ENCODE measurements at regions not wholly inside any gene's neighbourhood (a gene's known extent, or its start where the extent isn't known, plus 50 kb on each side); places are given as distances from the start of the nearest gene placed in this dataset.

GRCh38 chr11:134799386-134799785 lies 387.3 kb upstream of the B3GAT1 start:
- TF ChIP-seq, protein P1, sequence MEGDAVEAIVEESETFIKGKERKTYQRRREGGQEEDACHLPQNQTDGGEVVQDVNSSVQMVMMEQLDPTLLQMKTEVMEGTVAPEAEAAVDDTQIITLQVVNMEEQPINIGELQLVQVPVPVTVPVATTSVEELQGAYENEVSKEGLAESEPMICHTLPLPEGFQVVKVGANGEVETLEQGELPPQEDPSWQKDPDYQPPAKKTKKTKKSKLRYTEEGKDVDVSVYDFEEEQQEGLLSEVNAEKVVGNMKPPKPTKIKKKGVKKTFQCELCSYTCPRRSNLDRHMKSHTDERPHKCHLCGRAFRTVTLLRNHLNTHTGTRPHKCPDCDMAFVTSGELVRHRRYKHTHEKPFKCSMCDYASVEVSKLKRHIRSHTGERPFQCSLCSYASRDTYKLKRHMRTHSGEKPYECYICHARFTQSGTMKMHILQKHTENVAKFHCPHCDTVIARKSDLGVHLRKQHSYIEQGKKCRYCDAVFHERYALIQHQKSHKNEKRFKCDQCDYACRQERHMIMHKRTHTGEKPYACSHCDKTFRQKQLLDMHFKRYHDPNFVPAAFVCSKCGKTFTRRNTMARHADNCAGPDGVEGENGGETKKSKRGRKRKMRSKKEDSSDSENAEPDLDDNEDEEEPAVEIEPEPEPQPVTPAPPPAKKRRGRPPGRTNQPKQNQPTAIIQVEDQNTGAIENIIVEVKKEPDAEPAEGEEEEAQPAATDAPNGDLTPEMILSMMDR (IDR thresholded peaks at IDR 0.05), result no peak
- TF ChIP-seq EP300 (IDR thresholded peaks at IDR 0.05) (no peak), POLR2A (IDR thresholded peaks at IDR 0.05) (no peak), POLR2AphosphoS5 (IDR thresholded peaks at IDR 0.05) (no peak)
- no peak for ATAC-seq
- H3K4me1 ChIP-seq, result no peaks in the 10 kb centered on the region
- H3K9me3 ChIP-seq, result no peaks in the 10 kb centered on the region
- H3K4me3 ChIP-seq, result no peak overlapping the region
- H3K36me3 ChIP-seq, result no peaks in the 10 kb centered on the region
- WGBS, 2 donors (ENCODE audit: low coverage in 1 of 2), result 64 to 76% methylated on average over 6 to 8 of the region's 8 CpGs
- H3K27me3 ChIP-seq, result peaks cover 44% of the 10 kb centered on the region
- H3K27ac ChIP-seq, result no peak overlapping the region

DNA sequence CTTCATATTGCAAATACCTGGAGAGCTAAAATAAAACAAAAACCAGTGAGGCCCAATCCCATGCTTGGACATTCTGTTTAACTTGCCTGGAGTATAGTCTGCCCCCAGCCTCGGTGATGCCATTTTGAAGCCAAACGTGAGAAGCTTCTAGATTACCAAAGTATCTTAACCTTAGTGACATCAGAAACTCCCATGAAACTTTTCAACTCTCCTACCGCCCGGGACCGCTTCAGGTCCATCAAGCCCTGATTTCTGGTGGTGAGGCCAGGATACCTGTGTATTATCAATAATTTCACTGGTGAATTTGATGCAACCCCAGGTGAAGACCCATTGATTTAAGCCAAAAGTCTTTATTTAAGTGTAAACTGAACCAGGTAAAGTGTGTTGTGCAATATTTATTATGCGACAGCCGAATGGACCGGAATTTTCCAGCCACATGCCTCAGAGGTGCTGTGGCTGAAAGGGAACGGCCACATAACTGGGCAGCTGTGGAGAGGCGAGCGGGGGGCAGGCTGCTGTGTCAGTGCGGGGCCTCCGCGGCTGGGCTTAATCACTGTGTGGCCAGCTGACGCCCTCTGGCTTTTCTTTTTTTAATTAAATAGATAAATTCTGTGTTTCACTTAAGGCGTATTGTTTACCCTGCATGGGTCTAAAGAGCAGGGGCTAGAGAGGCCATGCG lies 385.5 kb upstream of the B3GAT1 start:
- H3K36me3 ChIP-seq, result no peaks in the 10 kb centered on the region
- H3K4me1 ChIP-seq, result no peaks in the 10 kb centered on the region
- 70 to 87% methylated on average over 13 to 16 of the region's 17 CpGs for WGBS, 2 donors (ENCODE audit: low coverage in 1 of 2)
- TF ChIP-seq EP300 (IDR thresholded peaks at IDR 0.05) (no peak), POLR2AphosphoS5 (IDR thresholded peaks at IDR 0.05) (no peak), POLR2A (IDR thresholded peaks at IDR 0.05) (no peak)
- TF ChIP-seq, protein P1 (IDR thresholded peaks at IDR 0.05), result no peak
- H3K27me3 ChIP-seq, result peaks cover 50% of the 10 kb centered on the region
- ATAC-seq, result no peak
- H3K4me3 ChIP-seq, result no peak overlapping the region
- H3K9me3 ChIP-seq, result no peaks in the 10 kb centered on the region
- no peak overlapping the region for H3K27ac ChIP-seq

DNA sequence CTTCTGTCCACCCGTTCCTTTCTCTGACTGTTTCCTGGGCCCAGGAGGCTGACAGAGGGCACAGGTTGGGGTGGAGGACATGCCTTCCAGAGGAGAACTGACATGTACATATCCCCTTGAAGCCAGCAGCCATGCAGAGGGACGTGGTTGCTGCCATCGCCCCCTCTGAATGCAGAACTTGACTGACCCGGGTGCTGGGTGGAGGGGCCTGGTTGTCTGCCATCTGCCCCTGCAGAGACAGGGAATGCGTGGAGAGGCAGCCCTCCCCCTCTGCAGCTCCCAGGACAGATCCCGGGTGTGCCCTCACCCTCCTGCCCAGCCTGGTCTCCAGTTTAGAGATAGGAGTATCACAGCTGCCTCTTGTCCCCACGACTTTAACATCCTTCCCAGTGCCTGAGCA lies 383.0 kb upstream of the B3GAT1 start:
- no peaks in the 10 kb centered on the region for H3K36me3 ChIP-seq
- WGBS, 2 donors (ENCODE audit: low coverage in 1 of 2), result 70 to 100% methylated on average over 2 to 3 of the region's 7 CpGs
- TF ChIP-seq POLR2A (IDR thresholded peaks at IDR 0.05) (no peak), EP300 (IDR thresholded peaks at IDR 0.05) (no peak), POLR2AphosphoS5 (IDR thresholded peaks at IDR 0.05) (no peak)
- TF ChIP-seq, protein P1 (IDR thresholded peaks at IDR 0.05), result no peak
- peaks cover 33% of the 10 kb centered on the region for H3K27me3 ChIP-seq
- no peaks in the 10 kb centered on the region for H3K4me1 ChIP-seq
- H3K27ac ChIP-seq, result no peak overlapping the region
- H3K9me3 ChIP-seq, result no peaks in the 10 kb centered on the region
- no peak for ATAC-seq
- no peak overlapping the region for H3K4me3 ChIP-seq

GRCh38 chr11:134794192-134794591 lies 382.1 kb upstream of the B3GAT1 start:
- no peak for ATAC-seq
- H3K4me3 ChIP-seq, result no peak overlapping the region
- H3K4me1 ChIP-seq, result no peaks in the 10 kb centered on the region
- no peaks in the 10 kb centered on the region for H3K36me3 ChIP-seq
- H3K9me3 ChIP-seq, result no peaks in the 10 kb centered on the region
- 91 to 93% methylated on average over 4 to 8 of the region's 9 CpGs for WGBS, 2 donors (ENCODE audit: low coverage in 1 of 2)
- H3K27ac ChIP-seq, result no peak overlapping the region
- H3K27me3 ChIP-seq, result peaks cover 28% of the 10 kb centered on the region
- TF ChIP-seq EP300 (IDR thresholded peaks at IDR 0.05) (no peak), POLR2AphosphoS5 (IDR thresholded peaks at IDR 0.05) (no peak), POLR2A (IDR thresholded peaks at IDR 0.05) (no peak)
- TF ChIP-seq, protein P1 (IDR thresholded peaks at IDR 0.05), result no peak

DNA sequence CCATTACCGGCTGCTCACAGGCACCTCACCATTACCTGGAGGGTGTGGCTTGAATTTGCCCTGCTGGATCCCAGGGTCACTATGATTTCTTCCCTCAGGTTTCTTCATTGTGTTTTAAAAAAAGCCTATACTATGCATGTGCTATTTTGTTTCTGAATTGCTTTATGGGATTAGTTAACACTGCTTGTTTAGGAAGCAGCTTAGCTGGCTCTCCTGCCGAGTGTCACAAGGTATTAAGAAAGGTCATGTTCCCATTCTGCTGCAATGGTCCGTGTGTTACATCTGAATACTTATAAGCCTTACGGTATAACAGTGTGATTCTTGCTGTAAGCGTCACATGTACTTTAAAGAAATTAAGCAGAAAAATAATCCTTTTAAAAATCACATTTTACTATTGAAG lies 380.6 kb upstream of the B3GAT1 start:
- WGBS, 2 donors (ENCODE audit: low coverage in 1 of 2), result 81 to 100% methylated on average over 2 to 5 of the region's 5 CpGs
- Histone ChIP-seq H3K4me3 (no peak overlapping the region), H3K27ac (no peak overlapping the region), H3K27me3 (peaks cover 13% of the 10 kb centered on the region), H3K9me3 (no peaks in the 10 kb centered on the region), H3K4me1 (no peaks in the 10 kb centered on the region), H3K36me3 (no peaks in the 10 kb centered on the region)
- no peak for ATAC-seq
- no peak for TF ChIP-seq POLR2A (IDR thresholded peaks at IDR 0.05)
- TF ChIP-seq, protein P1 (IDR thresholded peaks at IDR 0.05), result no peak
- TF ChIP-seq POLR2AphosphoS5 (IDR thresholded peaks at IDR 0.05), result no peak
- TF ChIP-seq EP300 (IDR thresholded peaks at IDR 0.05), result no peak
